H9 (cell line): ENCODE measurements at regions not wholly inside any gene's neighbourhood (a gene's known extent, or its start where the extent isn't known, plus 50 kb on each side); places are given as distances from the start of the nearest gene placed in this dataset.

Source experiments
- DNase-seq: peaks from one replicate; pipeline ENCODE4 v3.0.0-alpha.2; 2017
- H2AFZ ChIP-seq: one replicate; pipeline ENCODE4 v1.6.1; 2013; ENCODE audit warnings: mild to moderate bottlenecking, low read length, control low read depth, moderate library complexity
- H2AK5ac ChIP-seq: 2 replicates; pipeline ENCODE4 v1.6.1; 2013; ENCODE audit warnings: low read length, control low read depth, mixed read lengths; ENCODE audit not compliant: insufficient read length
- H2BK120ac ChIP-seq: one replicate; pipeline ENCODE4 v1.6.1; 2013; ENCODE audit warnings: low read depth, mild to moderate bottlenecking, low read length, control low read depth, inconsistent platforms; ENCODE audit not compliant: poor library complexity, severe bottlenecking
- H2BK12ac ChIP-seq: 2 replicates; pipeline ENCODE4 v1.6.1; 2013; ENCODE audit warnings: low read length, control low read depth, mixed read lengths, low read depth; ENCODE audit not compliant: insufficient read length
- H2BK15ac ChIP-seq: 2 replicates; pipeline ENCODE4 v1.6.1; 2013; ENCODE audit warnings: low read depth, low read length, control low read depth
- H2BK20ac ChIP-seq: one replicate; pipeline ENCODE4 v1.6.1; 2013; ENCODE audit warnings: low read depth, mild to moderate bottlenecking, low read length, control low read depth, inconsistent platforms; ENCODE audit not compliant: poor library complexity, severe bottlenecking
- H2BK5ac ChIP-seq: 2 replicates; pipeline ENCODE4 v1.6.1; 2013; ENCODE audit warnings: low read length, control low read depth, mixed read lengths; ENCODE audit not compliant: insufficient read length
- H3K14ac ChIP-seq: 2 replicates; pipeline ENCODE4 v1.6.1; 2013; ENCODE audit warnings: low read length, control low read depth; ENCODE audit not compliant: insufficient read depth
- H3K18ac ChIP-seq: 2 replicates; pipeline ENCODE4 v1.6.1; 2013; ENCODE audit warnings: low read depth, mild to moderate bottlenecking, mixed read lengths, low read length, control low read depth; ENCODE audit not compliant: insufficient read length
- H3K23ac ChIP-seq: 2 replicates; pipeline ENCODE4 v1.6.1; 2013; ENCODE audit warnings: low read length, control low read depth, mixed read lengths, low read depth; ENCODE audit not compliant: insufficient read length
- H3K23me2 ChIP-seq: 2 replicates; pipeline ENCODE4 v1.6.1; 2013; ENCODE audit warnings: low read depth, mild to moderate bottlenecking, mixed read lengths, low read length, control low read depth; ENCODE audit not compliant: insufficient read length, poor library complexity, severe bottlenecking
- H3K27ac ChIP-seq: 2 replicates; pipeline ENCODE4 v1.5.1; 2013; ENCODE audit warnings: low read length, control low read depth, mixed read lengths, low read depth; ENCODE audit not compliant: insufficient read length
- H3K27me3 ChIP-seq: 2 replicates; pipeline ENCODE4 v1.6.1; 2013; ENCODE audit warnings: low read length, control low read depth, inconsistent platforms; ENCODE audit not compliant: insufficient read depth
- H3K4ac ChIP-seq: 2 replicates; pipeline ENCODE4 v1.6.1; 2013; ENCODE audit warnings: low read depth, mild to moderate bottlenecking, control low read depth, inconsistent platforms, low read length, moderate library complexity
- H3K4me1 ChIP-seq: 2 replicates; pipeline ENCODE4 v1.6.1; 2013; ENCODE audit warnings: low read length, control low read depth, inconsistent platforms; ENCODE audit not compliant: insufficient read depth
- H3K4me2 ChIP-seq: 2 replicates; pipeline ENCODE4 v1.6.1; 2013; ENCODE audit warnings: low read length, control low read depth, mixed read lengths; ENCODE audit not compliant: insufficient read length, insufficient read depth
- H3K56ac ChIP-seq: 2 replicates; pipeline ENCODE4 v1.6.1; 2013; ENCODE audit warnings: low read depth, mild to moderate bottlenecking, mixed read lengths, low read length, control low read depth; ENCODE audit not compliant: insufficient read length
- H3K79me1 ChIP-seq: 2 replicates; pipeline ENCODE4 v1.6.1; 2013; ENCODE audit warnings: low read depth, mild to moderate bottlenecking, moderate library complexity, low read length, control low read depth, inconsistent platforms; ENCODE audit not compliant: insufficient read depth, poor library complexity, severe bottlenecking
- H3K79me2 ChIP-seq: 2 replicates; pipeline ENCODE4 v1.6.1; 2013; ENCODE audit warnings: low read length, control low read depth, inconsistent platforms; ENCODE audit not compliant: insufficient read depth
- H3K9ac ChIP-seq: 2 replicates; pipeline ENCODE4 v1.6.1; 2013; ENCODE audit warnings: low read length, control low read depth, mixed read lengths; ENCODE audit not compliant: insufficient read length; ENCODE audit errors: extremely low read depth
- H3K9me3 ChIP-seq: one replicate; pipeline ENCODE4 v1.6.1; 2013; ENCODE audit warnings: low read depth, low read length, inconsistent platforms; ENCODE audit not compliant: control insufficient read depth
- H3T11ph ChIP-seq: one replicate; pipeline ENCODE4 v1.6.1; 2013; ENCODE audit warnings: mild to moderate bottlenecking, low read length, control low read depth, inconsistent platforms
- H4K20me1 ChIP-seq: one replicate; pipeline ENCODE4 v1.6.1; 2013; ENCODE audit not compliant: control insufficient read depth, insufficient read length, insufficient read depth
- H4K5ac ChIP-seq: 2 replicates; pipeline ENCODE4 v1.6.1; 2013; ENCODE audit warnings: low read depth, mild to moderate bottlenecking, mixed read lengths, low read length, control low read depth; ENCODE audit not compliant: insufficient read length
- H4K8ac ChIP-seq: replicated peaks from 2 replicates; pipeline ENCODE4 v1.6.1; 2013; ENCODE audit warnings: low read length, control low read depth, mixed read lengths, low read depth; ENCODE audit not compliant: insufficient read length
- H4K91ac ChIP-seq: 2 replicates; pipeline ENCODE4 v1.6.1; 2013; ENCODE audit warnings: low read depth, mild to moderate bottlenecking, moderate library complexity, mixed read lengths, low read length, control low read depth; ENCODE audit not compliant: insufficient read length
- H3K27ac Mint-ChIP-seq, 3 experiments: 2 replicates in 2 of 3; 3 replicates in 1 of 3; pipeline ENCODE4 v1.8.0; 2020 to 2021; ENCODE audit warnings: mixed read lengths in 3 of 3, mild to moderate bottlenecking in 1 of 3, moderate library complexity in 1 of 3
- H3K27me3 Mint-ChIP-seq: 2 replicates; pipeline ENCODE4 v1.8.0; 2021; ENCODE audit warnings: low read depth, mild to moderate bottlenecking, moderate library complexity, mixed read lengths
- H3K36me3 Mint-ChIP-seq, 3 experiments: 2 replicates in 2 of 3; 3 replicates in 1 of 3; pipeline ENCODE4 v1.8.0; 2020 to 2021; ENCODE audit warnings: low read depth in 3 of 3, mixed read lengths in 3 of 3; ENCODE audit not compliant: insufficient read depth in 1 of 3
- H3K4me1 Mint-ChIP-seq, 2 experiments: 2 replicates each; pipeline ENCODE4 v1.8.0; 2020; ENCODE audit warnings: mixed read lengths in 2 of 2
- H3K4me3 Mint-ChIP-seq, 2 experiments: 2 replicates in 1 of 2; 3 replicates in 1 of 2; pipeline ENCODE4 v1.8.0; 2020 to 2021; ENCODE audit warnings: mild to moderate bottlenecking in 2 of 2, mixed read lengths in 2 of 2, moderate library complexity in 1 of 2
- H3K9me3 Mint-ChIP-seq, 2 experiments: 2 replicates in 1 of 2; 3 replicates in 1 of 2; pipeline ENCODE4 v1.8.0; 2020; ENCODE audit warnings: mild to moderate bottlenecking in 2 of 2, mixed read lengths in 2 of 2, moderate library complexity in 1 of 2
- WGBS: extraction: QIAGEN DNeasy Blood & Tissue Kit; methylation state at CpG from one replicate; pipeline ENCODE4 v1.1.7; 2013; ENCODE audit warnings: missing lambda C conversion rate, low lambda C conversion rate, mixed read lengths; ENCODE audit not compliant: insufficient read length; ENCODE audit errors: extremely low coverage; 5-methylcytosine and 5-hydroxymethylcytosine counted together
- TF ChIP-seq, protein P1 (sequence below): fragments of 200-600 bp; sonication (generic); conservative IDR thresholded peaks from 3 replicates; pipeline ENCODE4 v1.8.0; 2021; ENCODE audit warnings: antibody characterized with exemption, mild to moderate bottlenecking

- no peaks in the 10 kb centered on the region for H3K4me1 Mint-ChIP-seq
- H3K27me3 ChIP-seq: no peaks in the 10 kb centered on the region
- peaks cover 9% of the 10 kb centered on the region for H3K27me3 Mint-ChIP-seq
- H2BK120ac ChIP-seq: no peak overlapping the region
- no peaks in the 10 kb centered on the region for H3K4me1 ChIP-seq
- no peaks in the 10 kb centered on the region; a peak in 1 of 5 replicates for H3K9me3 Mint-ChIP-seq
- no peak overlapping the region for H3K4me2 ChIP-seq
- no peaks in the 10 kb centered on the region for H3K36me3 Mint-ChIP-seq
- H3K18ac ChIP-seq: no peak overlapping the region
- H2BK12ac ChIP-seq: no peak overlapping the region
- no peak overlapping the region for H4K8ac ChIP-seq
- H3K4me3 Mint-ChIP-seq: no peak overlapping the region
- H2BK15ac ChIP-seq: no peak overlapping the region
- no peak overlapping the region for H2BK5ac ChIP-seq
- H3K23ac ChIP-seq: no peak overlapping the region
- no peaks in the 10 kb centered on the region for H4K20me1 ChIP-seq
- no peak overlapping the region for H3K27ac Mint-ChIP-seq
- no peaks in the 10 kb centered on the region for H3K79me2 ChIP-seq
- peak overlapping the region; percentile 6; the same call in 1 of the 2 replicates for H3K14ac ChIP-seq
- no peaks in the 10 kb centered on the region for H3K9me3 ChIP-seq
- H3T11ph ChIP-seq: no peak overlapping the region
- H2AK5ac ChIP-seq: no peak overlapping the region
- H2AFZ ChIP-seq: no peak overlapping the region
- no peak for DNase-seq
- TF ChIP-seq, protein P1, sequence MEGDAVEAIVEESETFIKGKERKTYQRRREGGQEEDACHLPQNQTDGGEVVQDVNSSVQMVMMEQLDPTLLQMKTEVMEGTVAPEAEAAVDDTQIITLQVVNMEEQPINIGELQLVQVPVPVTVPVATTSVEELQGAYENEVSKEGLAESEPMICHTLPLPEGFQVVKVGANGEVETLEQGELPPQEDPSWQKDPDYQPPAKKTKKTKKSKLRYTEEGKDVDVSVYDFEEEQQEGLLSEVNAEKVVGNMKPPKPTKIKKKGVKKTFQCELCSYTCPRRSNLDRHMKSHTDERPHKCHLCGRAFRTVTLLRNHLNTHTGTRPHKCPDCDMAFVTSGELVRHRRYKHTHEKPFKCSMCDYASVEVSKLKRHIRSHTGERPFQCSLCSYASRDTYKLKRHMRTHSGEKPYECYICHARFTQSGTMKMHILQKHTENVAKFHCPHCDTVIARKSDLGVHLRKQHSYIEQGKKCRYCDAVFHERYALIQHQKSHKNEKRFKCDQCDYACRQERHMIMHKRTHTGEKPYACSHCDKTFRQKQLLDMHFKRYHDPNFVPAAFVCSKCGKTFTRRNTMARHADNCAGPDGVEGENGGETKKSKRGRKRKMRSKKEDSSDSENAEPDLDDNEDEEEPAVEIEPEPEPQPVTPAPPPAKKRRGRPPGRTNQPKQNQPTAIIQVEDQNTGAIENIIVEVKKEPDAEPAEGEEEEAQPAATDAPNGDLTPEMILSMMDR: no peak
- H3K27ac ChIP-seq: no peak overlapping the region
- no peak overlapping the region for H4K91ac ChIP-seq
- no peak overlapping the region for H3K9ac ChIP-seq
- no peak overlapping the region for H2BK20ac ChIP-seq
- peak overlapping the region; percentile 29 for H4K5ac ChIP-seq
- H3K23me2 ChIP-seq: no peaks in the 10 kb centered on the region
- no peak overlapping the region for H3K56ac ChIP-seq
- no peaks in the 10 kb centered on the region for H3K79me1 ChIP-seq
- WGBS: no CpG with 5 or more reads among the region's 10 CpGs
- H3K4ac ChIP-seq: no peak overlapping the region
These were observed 79.1 kb downstream of the HMX1 start for GRCh38 chr4:8792491-8792890.
